Activated B cell treated with CpG ODN at 0.5 μM for 24 hours (primary cell): ENCODE measurements at regions not wholly inside any gene's neighbourhood (a gene's known extent, or its start where the extent isn't known, plus 50 kb on each side); places are given as distances from the start of the nearest gene placed in this dataset.

Source experiments
- ATAC-seq: fragments of 200-7000 bp; cut with Tn5 transposase; one replicate; pipeline ENCODE4 v1.10.0; 2021; ENCODE audit warnings: low read depth, mild to moderate bottlenecking, moderate library complexity
- CTCF ChIA-PET: fragments of 350-600 bp; sonication (Branson Sonifier 250); formaldehyde crosslinking; loops from one replicate; lab custom pipeline; 2021; ENCODE audit warnings: antibody characterized with exemption; lab: Charles Lee
- POLR2A ChIA-PET: fragments of 350-600 bp; sonication (Branson Sonifier 250); formaldehyde crosslinking; loops from one replicate; lab custom pipeline; 2021; ENCODE audit warnings: antibody characterized with exemption; lab: Charles Lee
- DNase-seq: peaks from one replicate; pipeline ENCODE4 v3.0.0; 2022
- H3K27ac Mint-ChIP-seq: one replicate; pipeline ENCODE4 v1.8.0; 2020; ENCODE audit warnings: mixed read lengths
- H3K27me3 Mint-ChIP-seq: one replicate; pipeline ENCODE4 v1.8.0; 2021; ENCODE audit warnings: mixed read lengths
- H3K36me3 Mint-ChIP-seq: one replicate; pipeline ENCODE4 v1.8.0; 2021; ENCODE audit warnings: low read depth, mixed read lengths
- H3K4me1 Mint-ChIP-seq: one replicate; pipeline ENCODE4 v1.8.0; 2021; ENCODE audit warnings: mixed read lengths
- H3K4me3 Mint-ChIP-seq: one replicate; pipeline ENCODE4 v1.8.0; 2020; ENCODE audit warnings: mild to moderate bottlenecking, mixed read lengths
- H3K9me3 Mint-ChIP-seq: one replicate; pipeline ENCODE4 v1.8.0; 2020; ENCODE audit warnings: mixed read lengths
- intact Hi-C: fragments of 100-400 bp; cut with micrococcal nuclease; formaldehyde crosslinking; loops from one replicate; pipeline ENCODE4 v1.15.1; 2024
- TF ChIP-seq, protein P1 (sequence below): fragments of 200-600 bp; IDR thresholded peaks from one replicate; pipeline ENCODE4 v1.8.0; 2022; ENCODE audit warnings: antibody characterized with exemption, mild to moderate bottlenecking

GRCh38 chr6:156612361-156612760 lies 164.8 kb upstream of the ARID1B start:
- ChIA-PET CTCF (no interaction called here), POLR2A (no interaction called here)
- H3K4me3 Mint-ChIP-seq = no peak overlapping the region
- no peak for ATAC-seq
- H3K27ac Mint-ChIP-seq = no peak overlapping the region
- DNase-seq = no peak
- H3K27me3 Mint-ChIP-seq = no peaks in the 10 kb centered on the region
- H3K4me1 Mint-ChIP-seq = no peaks in the 10 kb centered on the region
- H3K36me3 Mint-ChIP-seq = peaks cover 6% of the 10 kb centered on the region
- peaks cover 26% of the 10 kb centered on the region for H3K9me3 Mint-ChIP-seq
- intact Hi-C loops = no loop called here
- TF ChIP-seq, protein P1, sequence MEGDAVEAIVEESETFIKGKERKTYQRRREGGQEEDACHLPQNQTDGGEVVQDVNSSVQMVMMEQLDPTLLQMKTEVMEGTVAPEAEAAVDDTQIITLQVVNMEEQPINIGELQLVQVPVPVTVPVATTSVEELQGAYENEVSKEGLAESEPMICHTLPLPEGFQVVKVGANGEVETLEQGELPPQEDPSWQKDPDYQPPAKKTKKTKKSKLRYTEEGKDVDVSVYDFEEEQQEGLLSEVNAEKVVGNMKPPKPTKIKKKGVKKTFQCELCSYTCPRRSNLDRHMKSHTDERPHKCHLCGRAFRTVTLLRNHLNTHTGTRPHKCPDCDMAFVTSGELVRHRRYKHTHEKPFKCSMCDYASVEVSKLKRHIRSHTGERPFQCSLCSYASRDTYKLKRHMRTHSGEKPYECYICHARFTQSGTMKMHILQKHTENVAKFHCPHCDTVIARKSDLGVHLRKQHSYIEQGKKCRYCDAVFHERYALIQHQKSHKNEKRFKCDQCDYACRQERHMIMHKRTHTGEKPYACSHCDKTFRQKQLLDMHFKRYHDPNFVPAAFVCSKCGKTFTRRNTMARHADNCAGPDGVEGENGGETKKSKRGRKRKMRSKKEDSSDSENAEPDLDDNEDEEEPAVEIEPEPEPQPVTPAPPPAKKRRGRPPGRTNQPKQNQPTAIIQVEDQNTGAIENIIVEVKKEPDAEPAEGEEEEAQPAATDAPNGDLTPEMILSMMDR = no peak

GRCh38 chr6:156602066-156602385 lies 175.2 kb upstream of the ARID1B start:
- ChIA-PET CTCF (no interaction called here), POLR2A (no interaction called here)
- Mint-ChIP-seq H3K36me3 (no peaks in the 10 kb centered on the region), H3K9me3 (no peaks in the 10 kb centered on the region), H3K27me3 (peaks cover 14% of the 10 kb centered on the region), H3K27ac (no peak overlapping the region), H3K4me1 (peaks cover 14% of the 10 kb centered on the region), H3K4me3 (no peak overlapping the region)
- TF ChIP-seq, protein P1 = no peak
- ATAC-seq = no peak
- DNase-seq = no peak
- intact Hi-C loops = no loop called here

- DNase-seq = no peak
- TF ChIP-seq, protein P1 = no peak
- ChIA-PET CTCF (no interaction called here), POLR2A (no interaction called here)
- Mint-ChIP-seq H3K27me3 (peaks cover 14% of the 10 kb centered on the region), H3K27ac (no peak overlapping the region), H3K9me3 (no peaks in the 10 kb centered on the region), H3K36me3 (no peaks in the 10 kb centered on the region), H3K4me1 (peaks cover 14% of the 10 kb centered on the region), H3K4me3 (no peak overlapping the region)
- ATAC-seq = no peak
- intact Hi-C loops = no loop called here
Measured at GRCh38 chr6:156601152-156602065, 175.8 kb upstream of the ARID1B start.

DNA sequence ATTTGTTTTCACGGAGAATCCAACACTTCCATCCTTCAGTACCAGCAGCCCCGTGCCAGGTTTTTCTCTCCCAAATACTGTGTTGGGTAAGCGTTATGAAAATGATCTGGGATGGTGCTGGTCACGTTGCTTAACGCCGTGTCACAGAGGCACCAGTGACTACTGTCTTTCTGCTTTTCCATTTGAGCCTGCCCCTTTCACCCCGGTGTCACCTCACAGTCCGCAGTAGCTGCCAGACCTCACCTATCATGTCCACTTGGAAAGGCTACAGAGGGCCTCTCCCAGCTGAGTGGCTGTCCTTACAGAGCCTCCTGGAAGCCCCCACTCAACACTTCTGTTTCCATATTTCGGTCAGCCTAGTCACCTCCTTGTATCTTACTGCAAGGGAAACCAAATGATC lies 176.5 kb upstream of the ARID1B start:
- no peak for ATAC-seq
- ChIA-PET CTCF (no interaction called here), POLR2A (no interaction called here)
- no peak for DNase-seq
- Mint-ChIP-seq H3K9me3 (no peaks in the 10 kb centered on the region), H3K27me3 (peaks cover 14% of the 10 kb centered on the region), H3K27ac (no peak overlapping the region), H3K4me1 (peaks cover 14% of the 10 kb centered on the region), H3K36me3 (no peaks in the 10 kb centered on the region), H3K4me3 (no peak overlapping the region)
- TF ChIP-seq, protein P1 = no peak
- intact Hi-C loops = no loop called here

DNA sequence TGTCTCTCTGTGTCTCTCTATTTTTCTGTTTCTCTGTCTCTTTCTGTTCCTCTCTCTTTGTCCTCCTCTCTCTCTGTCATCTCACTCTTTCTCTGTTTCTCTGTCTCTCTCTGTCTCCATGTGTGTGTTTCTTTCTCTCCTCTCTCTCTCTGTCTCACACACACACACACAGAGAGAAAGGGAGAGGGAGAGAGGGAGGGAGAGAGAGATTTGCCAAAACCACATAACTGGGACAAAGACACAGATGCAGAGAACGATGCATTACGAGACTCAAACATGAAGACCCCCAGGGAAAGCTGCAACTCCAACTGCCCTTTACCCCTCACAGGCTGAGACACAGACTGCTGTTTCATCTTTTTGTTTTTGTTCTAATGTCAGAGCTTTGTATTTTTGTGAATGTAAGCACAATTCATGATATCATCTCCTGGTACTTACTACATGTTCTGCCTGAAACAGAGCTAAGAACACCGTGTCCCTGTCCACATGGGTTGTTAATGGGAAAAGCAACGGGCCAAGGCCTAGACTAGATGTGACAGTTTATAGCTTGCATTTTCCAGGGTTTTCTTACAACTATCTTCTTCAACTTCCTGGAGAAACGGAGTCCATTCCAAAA lies 177.1 kb upstream of the ARID1B start:
- ChIA-PET POLR2A (no interaction called here), CTCF (no interaction called here)
- intact Hi-C loops = no loop called here
- TF ChIP-seq, protein P1 = no peak
- Mint-ChIP-seq H3K36me3 (no peaks in the 10 kb centered on the region), H3K9me3 (no peaks in the 10 kb centered on the region), H3K4me1 (peaks cover 14% of the 10 kb centered on the region), H3K27me3 (peaks cover 14% of the 10 kb centered on the region), H3K27ac (no peak overlapping the region), H3K4me3 (no peak overlapping the region)
- DNase-seq (no peak), ATAC-seq (no peak)
